Uterus (tissue), 3 donors: ENCODE measurements at regions not wholly inside any gene's neighbourhood (a gene's known extent, or its start where the extent isn't known, plus 50 kb on each side); places are given as distances from the start of the nearest gene placed in this dataset.

ENCODE experiments used
- DNase-seq, 2 donors: peaks; one replicate each; pipeline ENCODE4 v3.0.0-alpha.2; 2019 to 2020
- H3K27ac ChIP-seq, 2 donors: fragments of 200-600 bp; sonication (generic); 1 replicate in 1 of 2; 2 replicates in 1 of 2; pipeline ENCODE4 v1.5.1; 2016 to 2018
- H3K27me3 ChIP-seq, 2 donors: fragments of 200-600 bp; sonication (generic); one replicate each; pipeline ENCODE4 v1.5.1; 2018 to 2019; ENCODE audit warnings: control low read depth in 1 of 2
- H3K36me3 ChIP-seq, 2 donors: fragments of 200-600 bp; sonication (generic); one replicate each; pipeline ENCODE4 v1.5.1; 2019; ENCODE audit warnings: control low read depth in 1 of 2
- H3K4me1 ChIP-seq, 2 donors: fragments of 200-600 bp; sonication (generic); one replicate each; pipeline ENCODE4 v1.5.1; 2018 to 2019; ENCODE audit warnings: control low read depth in 1 of 2
- H3K4me3 ChIP-seq, 2 donors: fragments of 200-600 bp; sonication (generic); 1 replicate in 1 of 2; 2 replicates in 1 of 2; pipeline ENCODE4 v1.5.1; 2018 to 2019; ENCODE audit warnings: mild to moderate bottlenecking in 1 of 2
- H3K9me3 ChIP-seq, 2 donors: fragments of 200-600 bp; sonication (generic); one replicate each; pipeline ENCODE4 v1.5.1; 2019; ENCODE audit warnings: control low read depth in 1 of 2
- CTCF ChIP-seq, 4 experiments: fragments of 200-600 bp in 2 of 4; fragments of 450-650 bp in 2 of 4; sonication (generic) in 2 of 4; IDR thresholded peaks; one replicate each; pipeline ENCODE4 v1.5.1; 2016 to 2019; ENCODE audit warnings: antibody characterized with exemption in 4 of 4, mild to moderate bottlenecking in 2 of 4, moderate library complexity in 1 of 4
- POLR2A ChIP-seq, 2 donors: fragments of 450-650 bp; IDR thresholded peaks; one replicate each; pipeline ENCODE4 v1.6.1; 2016; ENCODE audit warnings: antibody characterized with exemption in 2 of 2, mild to moderate bottlenecking in 1 of 2, moderate library complexity in 1 of 2
- intact Hi-C: fragments of 100-400 bp; cut with DNase I; formaldehyde crosslinking; loops from one replicate; pipeline ENCODE4 v1.15.1; 2023; ENCODE audit warnings: low total_unique reads
- donor health status: DM: yes; HTN: yes; CAD: no.

- DNase-seq = no peak
- H3K4me3 ChIP-seq = no peak overlapping the region
- no peak overlapping the region for H3K27ac ChIP-seq
- no peaks in the 10 kb centered on the region for H3K27me3 ChIP-seq
- no peak for TF ChIP-seq CTCF (IDR thresholded peaks at IDR 0.05)
- no peak for TF ChIP-seq POLR2A (IDR thresholded peaks at IDR 0.05)
- no peaks in the 10 kb centered on the region for H3K36me3 ChIP-seq
- intact Hi-C loops = no loop called here
- H3K9me3 ChIP-seq = no peaks in the 10 kb centered on the region
- H3K4me1 ChIP-seq = no peaks in the 10 kb centered on the region
Measured at GRCh38 chr9:20084125-20084524, 295.3 kb upstream of the SLC24A2 start.

- Histone ChIP-seq H3K9me3 (no peaks in the 10 kb centered on the region), H3K27me3 (no peaks in the 10 kb centered on the region), H3K27ac (no peak overlapping the region), H3K4me3 (no peak overlapping the region), H3K4me1 (no peaks in the 10 kb centered on the region), H3K36me3 (no peaks in the 10 kb centered on the region)
- DNase-seq = no peak
- TF ChIP-seq POLR2A (IDR thresholded peaks at IDR 0.05) (no peak), CTCF (IDR thresholded peaks at IDR 0.05) (no peak)
- intact Hi-C loops = no loop called here
Measured at GRCh38 chr9:20083390-20083789, 294.6 kb upstream of the SLC24A2 start.

GRCh38 chr9:20082831-20083230, 294.0 kb upstream of the SLC24A2 start:
- intact Hi-C loops = no loop called here
- no peak for DNase-seq
- no peaks in the 10 kb centered on the region for H3K9me3 ChIP-seq
- no peaks in the 10 kb centered on the region for H3K27me3 ChIP-seq
- no peaks in the 10 kb centered on the region for H3K36me3 ChIP-seq
- H3K4me3 ChIP-seq = no peak overlapping the region
- TF ChIP-seq POLR2A (IDR thresholded peaks at IDR 0.05) = no peak
- TF ChIP-seq CTCF (IDR thresholded peaks at IDR 0.05) = no peak
- no peak overlapping the region for H3K27ac ChIP-seq
- no peaks in the 10 kb centered on the region for H3K4me1 ChIP-seq

GRCh38 chr9:20082406-20082805, 293.6 kb upstream of the SLC24A2 start:
- TF ChIP-seq POLR2A (IDR thresholded peaks at IDR 0.05) (no peak), CTCF (IDR thresholded peaks at IDR 0.05) (no peak)
- intact Hi-C loops = no loop called here
- DNase-seq = no peak

GRCh38 chr9:20078246-20078645, 289.4 kb upstream of the SLC24A2 start:
- TF ChIP-seq CTCF (IDR thresholded peaks at IDR 0.05) (no peak), POLR2A (IDR thresholded peaks at IDR 0.05) (no peak)
- intact Hi-C loops = no loop called here
- Histone ChIP-seq H3K4me3 (no peak overlapping the region), H3K27ac (no peak overlapping the region), H3K36me3 (no peaks in the 10 kb centered on the region), H3K4me1 (no peaks in the 10 kb centered on the region), H3K27me3 (no peaks in the 10 kb centered on the region), H3K9me3 (no peaks in the 10 kb centered on the region)
- DNase-seq = no peak

More at GRCh38 chr9:20082406-20082805, 293.6 kb upstream of the SLC24A2 start:
- Histone ChIP-seq H3K4me1 (no peaks in the 10 kb centered on the region), H3K36me3 (no peaks in the 10 kb centered on the region), H3K4me3 (no peak overlapping the region), H3K9me3 (no peaks in the 10 kb centered on the region), H3K27ac (no peak overlapping the region), H3K27me3 (no peaks in the 10 kb centered on the region)
